Omental fat pad (tissue), 3 donors: ENCODE measurements at regions not wholly inside any gene's neighbourhood (a gene's known extent, or its start where the extent isn't known, plus 50 kb on each side); places are given as distances from the start of the nearest gene placed in this dataset.

ENCODE experiments used
- ATAC-seq: fragments of 150-250 bp; one replicate; pipeline ENCODE4 v1.9.1; 2016; ENCODE audit warnings: mild to moderate bottlenecking, moderate library complexity; ENCODE audit not compliant: low FRiP score
- DNase-seq: peaks from one replicate; pipeline ENCODE4 v3.0.0-alpha.2; 2019; ENCODE audit warnings: low spot score
- CTCF ChIP-seq, 3 donors: fragments of 450-650 bp; IDR thresholded peaks; one replicate each; pipeline ENCODE4 v1.5.1; 2016 to 2017; ENCODE audit warnings: antibody characterized with exemption in 3 of 3, mild to moderate bottlenecking in 3 of 3, moderate library complexity in 2 of 3

GRCh38 chr3:176741664-176742047 is 455.6 kb downstream of the TBL1XR1 start:
- TF ChIP-seq CTCF (IDR thresholded peaks at IDR 0.05): no peak
- ATAC-seq: no peak
- DNase-seq: no peak

GRCh38 chr3:176740906-176741663 is 456.2 kb downstream of the TBL1XR1 start:
- ATAC-seq (no peak), DNase-seq (no peak)
- no peak for TF ChIP-seq CTCF (IDR thresholded peaks at IDR 0.05)

- ATAC-seq (no peak), DNase-seq (no peak)
- no peak for TF ChIP-seq CTCF (IDR thresholded peaks at IDR 0.05)
These were observed 458.1 kb downstream of the TBL1XR1 start for GRCh38 chr3:176739159-176739558.

- ATAC-seq: no peak
- no peak for DNase-seq
- TF ChIP-seq CTCF (IDR thresholded peaks at IDR 0.05): no peak
These were observed 459.7 kb downstream of the TBL1XR1 start for GRCh38 chr3:176737480-176738110.

GRCh38 chr3:176734146-176734545 is 463.1 kb downstream of the TBL1XR1 start:
- no peak for TF ChIP-seq CTCF (IDR thresholded peaks at IDR 0.05)
- no peak for ATAC-seq
- DNase-seq: no peak

GRCh38 chr3:176724394-176724759 is 472.9 kb downstream of the TBL1XR1 start:
- ATAC-seq: no peak
- DNase-seq: no peak
- no peak for TF ChIP-seq CTCF (IDR thresholded peaks at IDR 0.05)
